MM.1S (cell line): ENCODE measurements at regions not wholly inside any gene's neighbourhood (a gene's known extent, or its start where the extent isn't known, plus 50 kb on each side); places are given as distances from the start of the nearest gene placed in this dataset.
"Not testable (repeated sequence)": the region's sequence is repeated elsewhere in the genome, so short reads cannot be mapped to it uniquely, and the experiment has no call there.

ENCODE experiments used
- DNase-seq: peaks from one replicate; pipeline ENCODE4 v3.0.0-alpha.2; 2015
- H2AFZ ChIP-seq: fragments of 300-600 bp; sonication (generic); 2 replicates; pipeline ENCODE4 v1.6.0; 2016; ENCODE audit warnings: antibody characterized with exemption, low read length
- H3F3A ChIP-seq: fragments of 300-600 bp; sonication (generic); 2 replicates; pipeline ENCODE4 v1.6.1; 2016; ENCODE audit warnings: mild to moderate bottlenecking, antibody characterized with exemption, low read length, moderate library complexity, mixed read lengths; ENCODE audit not compliant: insufficient read depth
- H3K27ac ChIP-seq: fragments of 300-600 bp; sonication (generic); 2 replicates; pipeline ENCODE4 v1.5.1; 2016; ENCODE audit warnings: mild to moderate bottlenecking, low read length
- H3K27me3 ChIP-seq: fragments of 300-600 bp; sonication (generic); replicated peaks from 2 replicates; pipeline ENCODE4 v1.6.0; 2016; ENCODE audit warnings: low read length; ENCODE audit not compliant: insufficient read depth
- H3K36me3 ChIP-seq: fragments of 300-600 bp; sonication (generic); replicated peaks from 2 replicates; pipeline ENCODE4 v1.6.1; 2016; ENCODE audit warnings: mild to moderate bottlenecking, low read length, mixed read lengths; ENCODE audit not compliant: insufficient read depth
- H3K4me1 ChIP-seq: fragments of 300-600 bp; sonication (generic); 2 replicates; pipeline ENCODE4 v1.6.1; 2016; ENCODE audit warnings: low read length, mixed read lengths
- H3K4me2 ChIP-seq: fragments of 300-600 bp; sonication (generic); 2 replicates; pipeline ENCODE4 v1.6.0; 2016; ENCODE audit warnings: low read depth, low read length
- H3K4me3 ChIP-seq: fragments of 300-600 bp; sonication (generic); 2 replicates; pipeline ENCODE4 v1.5.1; 2016; ENCODE audit warnings: low read length, mixed read lengths
- H3K79me2 ChIP-seq: fragments of 300-600 bp; sonication (generic); 2 replicates; pipeline ENCODE4 v1.6.1; 2016; ENCODE audit warnings: mixed run types, low read length, mixed read lengths
- H3K9ac ChIP-seq: fragments of 300-600 bp; sonication (generic); 2 replicates; pipeline ENCODE4 v1.6.1; 2016; ENCODE audit warnings: low read length, mixed read lengths
- H3K9me2 ChIP-seq: fragments of 300-600 bp; sonication (generic); replicated peaks from 2 replicates; pipeline ENCODE4 v1.6.1; 2016; ENCODE audit warnings: mild to moderate bottlenecking, low read length, mixed read lengths; ENCODE audit not compliant: insufficient read depth
- H3K9me3 ChIP-seq: fragments of 300-600 bp; sonication (generic); replicated peaks from 2 replicates; pipeline ENCODE4 v1.6.1; 2016; ENCODE audit warnings: mild to moderate bottlenecking, low read length, mixed read lengths; ENCODE audit not compliant: insufficient read depth
- H4K20me1 ChIP-seq: fragments of 300-600 bp; sonication (generic); 2 replicates; pipeline ENCODE4 v1.6.1; 2016; ENCODE audit warnings: mild to moderate bottlenecking, low read length, moderate library complexity, mixed read lengths; ENCODE audit not compliant: insufficient read depth
- EZH2 ChIP-seq: fragments of 300-600 bp; sonication (generic); optimal IDR thresholded peaks from 2 replicates; pipeline ENCODE3; 2017; ENCODE audit warnings: low read depth, mild to moderate bottlenecking, antibody characterized with exemption, low read length, mixed read lengths
- EZH2phosphoT487 ChIP-seq: fragments of 300-600 bp; sonication (generic); IDR thresholded peaks from 2 replicates; pipeline ENCODE4 v1.6.1; 2018; ENCODE audit warnings: antibody characterized with exemption, low read length
- TF ChIP-seq, protein P1 (sequence below): fragments of 300-600 bp; sonication (generic); IDR thresholded peaks from 2 replicates; pipeline ENCODE4 v1.5.1; 2016; ENCODE audit warnings: antibody characterized with exemption, low read length, mixed read lengths

- H3K27me3 ChIP-seq, result no peaks in the 10 kb centered on the region
- H3F3A ChIP-seq, result no peaks in the 10 kb centered on the region
- H3K27ac ChIP-seq, result no peak overlapping the region
Observed at GRCh38 chrX:115357326-115358120, 68.0 kb downstream of the LUZP4 start.

GRCh38 chrX:115359508-115359907 is 70.0 kb downstream of the LUZP4 start:
- DNase-seq, H3K4me3 ChIP-seq, H3K4me1 ChIP-seq, H3K27me3 ChIP-seq, H3F3A ChIP-seq, H3K36me3 ChIP-seq, H2AFZ ChIP-seq, H3K27ac ChIP-seq, H3K9ac ChIP-seq, H3K9me2 ChIP-seq, H3K4me2 ChIP-seq, H3K79me2 ChIP-seq, H3K9me3 ChIP-seq, H4K20me1 ChIP-seq: not testable (repeated sequence)

More at GRCh38 chrX:115357326-115358120, 68.0 kb downstream of the LUZP4 start:
- H3K4me1 ChIP-seq, result no peaks in the 10 kb centered on the region
- no peaks in the 10 kb centered on the region for H4K20me1 ChIP-seq
- no peaks in the 10 kb centered on the region for H3K79me2 ChIP-seq
- no peaks in the 10 kb centered on the region for H3K9me2 ChIP-seq
- no peak overlapping the region for H2AFZ ChIP-seq
- no peaks in the 10 kb centered on the region for H3K36me3 ChIP-seq
- H3K4me2 ChIP-seq, result no peak overlapping the region
- DNase-seq, result no peak
- TF ChIP-seq EZH2, result no peak
- no peak for TF ChIP-seq EZH2phosphoT487
- TF ChIP-seq, protein P1, sequence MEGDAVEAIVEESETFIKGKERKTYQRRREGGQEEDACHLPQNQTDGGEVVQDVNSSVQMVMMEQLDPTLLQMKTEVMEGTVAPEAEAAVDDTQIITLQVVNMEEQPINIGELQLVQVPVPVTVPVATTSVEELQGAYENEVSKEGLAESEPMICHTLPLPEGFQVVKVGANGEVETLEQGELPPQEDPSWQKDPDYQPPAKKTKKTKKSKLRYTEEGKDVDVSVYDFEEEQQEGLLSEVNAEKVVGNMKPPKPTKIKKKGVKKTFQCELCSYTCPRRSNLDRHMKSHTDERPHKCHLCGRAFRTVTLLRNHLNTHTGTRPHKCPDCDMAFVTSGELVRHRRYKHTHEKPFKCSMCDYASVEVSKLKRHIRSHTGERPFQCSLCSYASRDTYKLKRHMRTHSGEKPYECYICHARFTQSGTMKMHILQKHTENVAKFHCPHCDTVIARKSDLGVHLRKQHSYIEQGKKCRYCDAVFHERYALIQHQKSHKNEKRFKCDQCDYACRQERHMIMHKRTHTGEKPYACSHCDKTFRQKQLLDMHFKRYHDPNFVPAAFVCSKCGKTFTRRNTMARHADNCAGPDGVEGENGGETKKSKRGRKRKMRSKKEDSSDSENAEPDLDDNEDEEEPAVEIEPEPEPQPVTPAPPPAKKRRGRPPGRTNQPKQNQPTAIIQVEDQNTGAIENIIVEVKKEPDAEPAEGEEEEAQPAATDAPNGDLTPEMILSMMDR, result no peak
- no peak overlapping the region for H3K4me3 ChIP-seq
- H3K9ac ChIP-seq, result no peak overlapping the region
- no peaks in the 10 kb centered on the region for H3K9me3 ChIP-seq

DNA sequence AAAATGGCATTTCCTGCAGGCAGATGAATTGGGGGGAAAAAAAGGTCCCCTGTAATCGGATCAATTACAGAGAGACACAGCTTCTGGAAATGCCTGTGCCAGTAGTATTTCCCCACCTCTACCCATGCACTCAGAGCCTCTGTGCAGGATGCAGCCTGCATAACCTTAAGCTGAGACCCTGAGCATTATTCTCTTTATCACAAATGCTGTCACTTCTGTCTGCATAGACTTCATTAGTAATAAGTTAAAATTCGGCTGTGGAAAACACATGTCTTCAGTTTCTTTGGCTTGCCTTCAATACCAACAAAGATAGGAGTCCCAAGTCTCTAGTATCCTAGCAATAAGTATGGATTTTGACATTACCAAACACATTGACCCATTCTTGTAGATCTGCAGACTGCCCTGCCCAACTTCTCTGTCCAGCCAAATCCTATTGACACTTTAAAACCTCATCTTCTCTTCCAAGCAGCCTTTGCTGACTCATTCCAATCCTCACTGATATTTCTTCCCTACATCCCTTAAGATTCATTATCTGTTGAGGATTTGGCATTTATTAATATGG is 70.8 kb downstream of the LUZP4 start:
- no peak overlapping the region for H3K27ac ChIP-seq

More for the DNA sequence above, 70.8 kb downstream of the LUZP4 start:
- Histone ChIP-seq H3F3A (no peaks in the 10 kb centered on the region), H3K9me3 (no peaks in the 10 kb centered on the region), H3K9me2 (no peaks in the 10 kb centered on the region), H3K9ac (no peak overlapping the region), H3K4me1 (no peaks in the 10 kb centered on the region), H3K79me2 (no peaks in the 10 kb centered on the region), H4K20me1 (no peaks in the 10 kb centered on the region), H3K27me3 (no peaks in the 10 kb centered on the region), H2AFZ (no peak overlapping the region), H3K36me3 (no peaks in the 10 kb centered on the region), H3K4me2 (no peak overlapping the region), H3K4me3 (no peak overlapping the region)
- no peak for DNase-seq
- TF ChIP-seq EZH2phosphoT487, result no peak
- no peak for TF ChIP-seq EZH2
- TF ChIP-seq, protein P1, result no peak
